ENCODE measurements at regions not wholly inside any gene's neighbourhood (a gene's known extent, or its start where the extent isn't known, plus 50 kb on each side); places are given as distances from the start of the nearest gene placed in this dataset.

DNA sequence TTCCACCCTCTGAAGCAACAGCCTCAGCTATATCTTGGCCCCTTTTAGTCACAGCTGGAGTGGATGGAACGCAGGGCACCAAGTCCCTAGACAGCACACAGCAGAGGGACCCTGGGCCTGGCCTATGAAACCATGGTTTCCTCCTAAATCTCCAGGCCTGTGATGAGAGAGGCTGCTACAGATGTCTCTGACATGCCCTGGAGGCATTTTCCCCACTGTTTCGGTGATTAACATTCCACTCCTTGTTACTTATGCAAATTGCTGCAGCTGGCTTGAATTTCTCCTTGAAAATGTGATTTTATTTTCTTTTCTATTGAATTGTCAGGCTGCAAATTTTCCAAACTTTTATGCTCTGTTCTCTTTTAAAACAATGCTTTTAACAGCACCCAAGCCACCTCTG, 384.8 kb downstream of the PRR16 start:
- DNase-seq (ENCODE audit: low spot score) (no peak), ATAC-seq (no peak), FAIRE-seq (no peak)
- no TSS peak for BruUV-seq (replicated peaks)
- in situ Hi-C loops (cut with HindIII; ENCODE audit: extremely low pct_ligation_motif_present, low pct_unique_long_range_greater_than_20kb) (no loop called here), intact Hi-C loops (cut with micrococcal nuclease; ENCODE audit: unreplicated experiment) (no loop called here)
- Histone ChIP-seq H3K27me3 (ENCODE audit: control insufficient read depth in 1 of 2, insufficient read depth in 2 of 2, low read length in 2 of 2) (no peaks in the 10 kb centered on the region), H3K4me1 (ENCODE audit: insufficient read depth, low read length) (no peaks in the 10 kb centered on the region), H3K4me3 (replicated peaks in 1 of 3; ENCODE audit: insufficient read depth in 1 of 3, low read depth in 2 of 3, low read length in 3 of 3) (no peak overlapping the region), H4K20me1 (ENCODE audit: insufficient read depth, low read length) (no peaks in the 10 kb centered on the region), H3K79me2 (ENCODE audit: insufficient read depth, low read length) (no peaks in the 10 kb centered on the region), H3K4me2 (ENCODE audit: low read depth, low read length) (no peak overlapping the region), H3K9me3 (ENCODE audit: low read length) (no peaks in the 10 kb centered on the region), H3K36me3 (replicated peaks in 1 of 2; ENCODE audit: control insufficient read depth in 1 of 2, insufficient read depth in 2 of 2, low read length in 2 of 2) (no peaks in the 10 kb centered on the region), H2AFZ (ENCODE audit: low read length) (no peak overlapping the region), H3K9ac (ENCODE audit: insufficient read depth, low read depth, low read length) (no peak overlapping the region), H3K27ac (ENCODE audit: extremely low read length, insufficient read depth, low read length) (no peak overlapping the region)
- 0% methylated on average over 2 of the region's 2 CpGs for WGBS (ENCODE audit: low lambda C conversion rate)
- ChIA-PET CTCF (ENCODE audit: low intra/inter-chr PET ratio, low total read pairs) (no interaction called here), POLR2A (no interaction called here)
- TF ChIP-seq, protein P1, sequence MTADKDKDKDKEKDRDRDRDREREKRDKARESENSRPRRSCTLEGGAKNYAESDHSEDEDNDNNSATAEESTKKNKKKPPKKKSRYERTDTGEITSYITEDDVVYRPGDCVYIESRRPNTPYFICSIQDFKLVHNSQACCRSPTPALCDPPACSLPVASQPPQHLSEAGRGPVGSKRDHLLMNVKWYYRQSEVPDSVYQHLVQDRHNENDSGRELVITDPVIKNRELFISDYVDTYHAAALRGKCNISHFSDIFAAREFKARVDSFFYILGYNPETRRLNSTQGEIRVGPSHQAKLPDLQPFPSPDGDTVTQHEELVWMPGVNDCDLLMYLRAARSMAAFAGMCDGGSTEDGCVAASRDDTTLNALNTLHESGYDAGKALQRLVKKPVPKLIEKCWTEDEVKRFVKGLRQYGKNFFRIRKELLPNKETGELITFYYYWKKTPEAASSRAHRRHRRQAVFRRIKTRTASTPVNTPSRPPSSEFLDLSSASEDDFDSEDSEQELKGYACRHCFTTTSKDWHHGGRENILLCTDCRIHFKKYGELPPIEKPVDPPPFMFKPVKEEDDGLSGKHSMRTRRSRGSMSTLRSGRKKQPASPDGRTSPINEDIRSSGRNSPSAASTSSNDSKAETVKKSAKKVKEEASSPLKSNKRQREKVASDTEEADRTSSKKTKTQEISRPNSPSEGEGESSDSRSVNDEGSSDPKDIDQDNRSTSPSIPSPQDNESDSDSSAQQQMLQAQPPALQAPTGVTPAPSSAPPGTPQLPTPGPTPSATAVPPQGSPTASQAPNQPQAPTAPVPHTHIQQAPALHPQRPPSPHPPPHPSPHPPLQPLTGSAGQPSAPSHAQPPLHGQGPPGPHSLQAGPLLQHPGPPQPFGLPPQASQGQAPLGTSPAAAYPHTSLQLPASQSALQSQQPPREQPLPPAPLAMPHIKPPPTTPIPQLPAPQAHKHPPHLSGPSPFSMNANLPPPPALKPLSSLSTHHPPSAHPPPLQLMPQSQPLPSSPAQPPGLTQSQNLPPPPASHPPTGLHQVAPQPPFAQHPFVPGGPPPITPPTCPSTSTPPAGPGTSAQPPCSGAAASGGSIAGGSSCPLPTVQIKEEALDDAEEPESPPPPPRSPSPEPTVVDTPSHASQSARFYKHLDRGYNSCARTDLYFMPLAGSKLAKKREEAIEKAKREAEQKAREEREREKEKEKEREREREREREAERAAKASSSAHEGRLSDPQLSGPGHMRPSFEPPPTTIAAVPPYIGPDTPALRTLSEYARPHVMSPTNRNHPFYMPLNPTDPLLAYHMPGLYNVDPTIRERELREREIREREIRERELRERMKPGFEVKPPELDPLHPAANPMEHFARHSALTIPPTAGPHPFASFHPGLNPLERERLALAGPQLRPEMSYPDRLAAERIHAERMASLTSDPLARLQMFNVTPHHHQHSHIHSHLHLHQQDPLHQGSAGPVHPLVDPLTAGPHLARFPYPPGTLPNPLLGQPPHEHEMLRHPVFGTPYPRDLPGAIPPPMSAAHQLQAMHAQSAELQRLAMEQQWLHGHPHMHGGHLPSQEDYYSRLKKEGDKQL (CRISPR knock-in tag; IDR thresholded peaks at IDR 0.05; ENCODE audit: low read depth) = no peak
- TF ChIP-seq, protein P2, sequence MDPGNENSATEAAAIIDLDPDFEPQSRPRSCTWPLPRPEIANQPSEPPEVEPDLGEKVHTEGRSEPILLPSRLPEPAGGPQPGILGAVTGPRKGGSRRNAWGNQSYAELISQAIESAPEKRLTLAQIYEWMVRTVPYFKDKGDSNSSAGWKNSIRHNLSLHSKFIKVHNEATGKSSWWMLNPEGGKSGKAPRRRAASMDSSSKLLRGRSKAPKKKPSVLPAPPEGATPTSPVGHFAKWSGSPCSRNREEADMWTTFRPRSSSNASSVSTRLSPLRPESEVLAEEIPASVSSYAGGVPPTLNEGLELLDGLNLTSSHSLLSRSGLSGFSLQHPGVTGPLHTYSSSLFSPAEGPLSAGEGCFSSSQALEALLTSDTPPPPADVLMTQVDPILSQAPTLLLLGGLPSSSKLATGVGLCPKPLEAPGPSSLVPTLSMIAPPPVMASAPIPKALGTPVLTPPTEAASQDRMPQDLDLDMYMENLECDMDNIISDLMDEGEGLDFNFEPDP (CRISPR knock-in tag; conservative IDR thresholded peaks at IDR 0.05) = no peak
